WTC11 (cell line): ENCODE measurements at regions not wholly inside any gene's neighbourhood (a gene's known extent, or its start where the extent isn't known, plus 50 kb on each side); places are given as distances from the start of the nearest gene placed in this dataset.
A peak's percentile ranks its signal among the peaks of the same experiment; 100 is the strongest.

Source experiments
- ATAC-seq: fragments of 200-7000 bp; cut with Tn5 transposase; 2 replicates; pipeline ENCODE4 v1.10.0; 2021; ENCODE audit warnings: mild to moderate bottlenecking, moderate library complexity
- CTCF ChIA-PET: fragments of 300-600 bp; sonication (Branson Sonifier 250); formaldehyde crosslinking; loops from one replicate; lab custom pipeline; 2021; ENCODE audit warnings: antibody characterized with exemption; lab: Charles Lee
- POLR2A ChIA-PET: fragments of 350-600 bp; sonication (Branson Sonifier 250); formaldehyde crosslinking; loops from one replicate; lab custom pipeline; 2021; ENCODE audit warnings: antibody characterized with exemption; lab: Charles Lee
- DNase-seq: peaks from one replicate; pipeline ENCODE4 v3.0.0; 2021; ENCODE audit warnings: low spot score
- H3K27ac Mint-ChIP-seq: 2 replicates; pipeline ENCODE4 v1.8.0; 2021; ENCODE audit warnings: mixed read lengths
- H3K27me3 Mint-ChIP-seq: 2 replicates; pipeline ENCODE4 v1.8.0; 2021; ENCODE audit warnings: low read depth, mild to moderate bottlenecking, moderate library complexity, mixed read lengths
- H3K36me3 Mint-ChIP-seq: 2 replicates; pipeline ENCODE4 v1.8.0; 2021; ENCODE audit warnings: mixed read lengths
- H3K4me1 Mint-ChIP-seq: 2 replicates; pipeline ENCODE4 v1.8.0; 2022; ENCODE audit warnings: mixed read lengths
- H3K4me3 Mint-ChIP-seq: 2 replicates; pipeline ENCODE4 v1.8.0; 2021; ENCODE audit warnings: mild to moderate bottlenecking, moderate library complexity, mixed read lengths
- H3K9me3 Mint-ChIP-seq: 2 replicates; pipeline ENCODE4 v1.8.0; 2021; ENCODE audit warnings: mixed read lengths
- ATF2 ChIP-seq: sonication (generic); formaldehyde crosslinking; IDR thresholded peaks from 2 replicates; pipeline ENCODE4 v1.8.1; 2022; ENCODE audit warnings: low read depth, missing genetic modification reagents, borderline replicate concordance
- ATF6 ChIP-seq: sonication (generic); formaldehyde crosslinking; IDR thresholded peaks from 2 replicates; pipeline ENCODE4 v1.8.1; 2023; ENCODE audit warnings: mild to moderate bottlenecking, missing genetic modification reagents
- CTCF ChIP-seq: fragments of 200-600 bp; IDR thresholded peaks from 2 replicates; pipeline ENCODE4 v1.8.0; 2022; ENCODE audit warnings: antibody characterized with exemption
- FOXP1 ChIP-seq: sonication (generic); formaldehyde crosslinking; IDR thresholded peaks from 2 replicates; pipeline ENCODE4 v1.8.0; 2022; ENCODE audit warnings: missing genetic modification reagents, mild to moderate bottlenecking, moderate library complexity, borderline replicate concordance
- GTF2I ChIP-seq: fragments of 250-450 bp; sonication (Bioruptor Pico); conservative IDR thresholded peaks from 2 replicates; pipeline ENCODE4 v1.4.0; 2021; ENCODE audit warnings: mild to moderate bottlenecking
- HMGA2 ChIP-seq: fragments of 250-450 bp; sonication (Bioruptor Pico); IDR thresholded peaks from 2 replicates; pipeline ENCODE4 v1.4.0; 2021; ENCODE audit warnings: mild to moderate bottlenecking, moderate library complexity
- HMGXB4 ChIP-seq: sonication (generic); formaldehyde crosslinking; IDR thresholded peaks from 2 replicates; pipeline ENCODE4 v1.8.1; 2023; ENCODE audit warnings: mild to moderate bottlenecking, moderate library complexity, missing genetic modification reagents
- IRF2 ChIP-seq: sonication (generic); formaldehyde crosslinking; IDR thresholded peaks from 2 replicates; pipeline ENCODE4 v1.8.0; 2022; ENCODE audit warnings: low read depth, missing genetic modification reagents, borderline replicate concordance
- JAZF1 ChIP-seq: fragments of 250-450 bp; sonication (Bioruptor Pico); IDR thresholded peaks from 2 replicates; pipeline ENCODE4 v1.9.0; 2021; ENCODE audit warnings: moderate library complexity, mild to moderate bottlenecking, inconsistent platforms
- JUN ChIP-seq: sonication (generic); formaldehyde crosslinking; IDR thresholded peaks from 2 replicates; pipeline ENCODE4 v1.8.0; 2023; ENCODE audit warnings: mild to moderate bottlenecking, missing genetic modification reagents
- MXD4 ChIP-seq: fragments of 250-450 bp; sonication (Bioruptor Pico); IDR thresholded peaks from 2 replicates; pipeline ENCODE4 v1.8.0; 2021; ENCODE audit warnings: mild to moderate bottlenecking, moderate library complexity, borderline replicate concordance
- STAT6 ChIP-seq: sonication (generic); formaldehyde crosslinking; conservative IDR thresholded peaks from 2 replicates; pipeline ENCODE4 v1.8.1; 2023; ENCODE audit warnings: mild to moderate bottlenecking, low read depth, missing genetic modification reagents, moderate library complexity
- TEAD1 ChIP-seq: sonication (generic); formaldehyde crosslinking; IDR thresholded peaks from 2 replicates; pipeline ENCODE4 v1.8.0; 2022; ENCODE audit warnings: mild to moderate bottlenecking, missing genetic modification reagents
- TEAD4 ChIP-seq: sonication (generic); formaldehyde crosslinking; IDR thresholded peaks from 2 replicates; pipeline ENCODE4 v1.8.0; 2022; ENCODE audit warnings: mild to moderate bottlenecking, missing genetic modification reagents
- TP53 ChIP-seq: sonication (generic); formaldehyde crosslinking; IDR thresholded peaks from 2 replicates; pipeline ENCODE4 v1.8.1; 2023; ENCODE audit warnings: mild to moderate bottlenecking, missing genetic modification reagents
- ZNF138 ChIP-seq: sonication (generic); formaldehyde crosslinking; conservative IDR thresholded peaks from 2 replicates; pipeline ENCODE4 v1.8.1; 2022; ENCODE audit warnings: mild to moderate bottlenecking, moderate library complexity, missing genetic modification reagents
- ZNF219 ChIP-seq: sonication (generic); formaldehyde crosslinking; IDR thresholded peaks from 2 replicates; pipeline ENCODE4 v1.8.0; 2023; ENCODE audit warnings: missing genetic modification reagents, mild to moderate bottlenecking, borderline replicate concordance
- ZNF396 ChIP-seq: fragments of 250-450 bp; sonication (Bioruptor Pico); IDR thresholded peaks from 2 replicates; pipeline ENCODE4 v1.8.0; 2021; ENCODE audit warnings: mild to moderate bottlenecking, moderate library complexity, borderline replicate concordance
- ZNF423 ChIP-seq: fragments of 250-450 bp; sonication (Bioruptor Pico); IDR thresholded peaks from 2 replicates; pipeline ENCODE4 v2.1.2; 2022; ENCODE audit warnings: mild to moderate bottlenecking, moderate library complexity
- ZNF532 ChIP-seq: fragments of 250-450 bp; sonication (Bioruptor Pico); IDR thresholded peaks from 2 replicates; pipeline ENCODE4 v1.9.0; 2021; ENCODE audit warnings: mild to moderate bottlenecking, borderline replicate concordance
- ZNF671 ChIP-seq: fragments of 250-450 bp; sonication (Bioruptor Pico); IDR thresholded peaks from 2 replicates; pipeline ENCODE4 v1.8.0; 2021; ENCODE audit warnings: mild to moderate bottlenecking

GRCh38 chr10:53574024-53574423, 801.4 kb upstream of the MBL2 start (continued):
- TF ChIP-seq CTCF = no peak
- no peak for TF ChIP-seq ATF6 (CRISPR knock-in tag)
- TF ChIP-seq JAZF1 = no peak
- TF ChIP-seq ATF2 (CRISPR knock-in tag) = no peak
- no peak for TF ChIP-seq TP53 (CRISPR knock-in tag)
- TF ChIP-seq FOXP1 (CRISPR knock-in tag) = no peak
- TF ChIP-seq MXD4 (CRISPR knock-in tag) = no peak
- TF ChIP-seq GTF2I (CRISPR knock-in tag) = no peak
- TF ChIP-seq TEAD1 (CRISPR knock-in tag) = no peak
- TF ChIP-seq JUN (CRISPR knock-in tag) = no peak
- no peak for TF ChIP-seq HMGA2 (CRISPR knock-in tag)
- no peak for TF ChIP-seq ZNF219 (CRISPR knock-in tag)
- TF ChIP-seq ZNF671 = no peak
- TF ChIP-seq, all 79 proteins: peak for 0

GRCh38 chr10:53573498-53573897, 800.9 kb upstream of the MBL2 start:
- Mint-ChIP-seq H3K4me3 (no peak overlapping the region), H3K4me1 (peaks cover 32% of the 10 kb centered on the region), H3K9me3 (peaks cover 15% of the 10 kb centered on the region), H3K27ac (0 out of 2 replicates have a peak overlapping the region, but pooled peaks have one; percentile 21), H3K27me3 (no peaks in the 10 kb centered on the region), H3K36me3 (peaks cover 14% of the 10 kb centered on the region)
- DNase-seq (no peak), ATAC-seq (no peak)
- ChIA-PET CTCF (no interaction called here), POLR2A (no interaction called here)
- TF ChIP-seq ZNF396 (CRISPR knock-in tag) (no peak), HMGXB4 (no peak), HMGA2 (CRISPR knock-in tag) (no peak)

- no peak for DNase-seq
- ATAC-seq = no peak
- CTCF ChIA-PET = no interaction called here
- Mint-ChIP-seq H3K4me3 (no peak overlapping the region), H3K4me1 (peaks cover 33% of the 10 kb centered on the region), H3K36me3 (peaks cover 14% of the 10 kb centered on the region), H3K9me3 (peaks cover 16% of the 10 kb centered on the region), H3K27me3 (no peaks in the 10 kb centered on the region), H3K27ac (peak overlapping the region; percentile 19; the same call in 1 of the 2 replicates)
- POLR2A ChIA-PET = no interaction called here
- TF ChIP-seq ZNF219 (CRISPR knock-in tag) = no peak
- no peak for TF ChIP-seq JUN (CRISPR knock-in tag)
- no peak for TF ChIP-seq TEAD4
- TF ChIP-seq ZNF532 (CRISPR knock-in tag) = no peak
- TF ChIP-seq STAT6 (CRISPR knock-in tag) = no peak
- TF ChIP-seq ZNF138 (CRISPR knock-in tag) = no peak
- TF ChIP-seq IRF2 (CRISPR knock-in tag) = no peak
- no peak for TF ChIP-seq GTF2I (CRISPR knock-in tag)
- TF ChIP-seq ZNF423 (CRISPR knock-in tag) = no peak
Observed at GRCh38 chr10:53572799-53573198, 800.2 kb upstream of the MBL2 start.
